Esophagus squamous epithelium (tissue), 4 donors: ENCODE measurements at regions not wholly inside any gene's neighbourhood (a gene's known extent, or its start where the extent isn't known, plus 50 kb on each side); places are given as distances from the start of the nearest gene placed in this dataset.

Experiments used
- POLR2A ChIP-seq, 4 donors: fragments of 450-650 bp; IDR thresholded peaks; one replicate each; pipeline ENCODE4 v1.6.1; 2017; ENCODE audit warnings: antibody characterized with exemption in 4 of 4, mild to moderate bottlenecking in 4 of 4, moderate library complexity in 3 of 4
- TF ChIP-seq, protein P1 (sequence below), 6 experiments: fragments of 450-650 bp in 4 of 6; fragments of 200-600 bp in 2 of 6; sonication (generic) in 2 of 6; IDR thresholded peaks; one replicate each; pipeline ENCODE4 v1.5.1; 2016 to 2019; ENCODE audit warnings: antibody characterized with exemption in 6 of 6, mild to moderate bottlenecking in 4 of 6, moderate library complexity in 4 of 6

DNA sequence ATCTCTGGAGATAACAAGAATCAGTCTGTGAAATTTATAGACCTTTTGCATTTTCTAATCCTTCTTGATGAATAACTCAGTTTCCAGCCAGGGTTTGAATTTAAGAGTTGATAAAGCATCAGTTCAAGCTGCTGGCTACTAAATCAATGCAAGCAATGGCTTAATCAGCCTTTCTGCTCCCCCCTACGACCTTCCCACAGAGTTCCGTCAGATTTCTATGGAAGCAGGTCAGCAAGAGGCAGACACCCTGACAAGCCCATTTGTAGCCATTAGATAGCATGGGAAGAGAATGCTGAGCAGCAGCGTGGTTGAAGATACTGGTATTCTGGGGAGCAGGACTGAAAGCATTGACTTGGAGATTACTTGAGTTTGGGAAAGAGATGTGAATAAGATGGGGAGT is 868.1 kb downstream of the KCNJ2 start:
- TF ChIP-seq, protein P1, sequence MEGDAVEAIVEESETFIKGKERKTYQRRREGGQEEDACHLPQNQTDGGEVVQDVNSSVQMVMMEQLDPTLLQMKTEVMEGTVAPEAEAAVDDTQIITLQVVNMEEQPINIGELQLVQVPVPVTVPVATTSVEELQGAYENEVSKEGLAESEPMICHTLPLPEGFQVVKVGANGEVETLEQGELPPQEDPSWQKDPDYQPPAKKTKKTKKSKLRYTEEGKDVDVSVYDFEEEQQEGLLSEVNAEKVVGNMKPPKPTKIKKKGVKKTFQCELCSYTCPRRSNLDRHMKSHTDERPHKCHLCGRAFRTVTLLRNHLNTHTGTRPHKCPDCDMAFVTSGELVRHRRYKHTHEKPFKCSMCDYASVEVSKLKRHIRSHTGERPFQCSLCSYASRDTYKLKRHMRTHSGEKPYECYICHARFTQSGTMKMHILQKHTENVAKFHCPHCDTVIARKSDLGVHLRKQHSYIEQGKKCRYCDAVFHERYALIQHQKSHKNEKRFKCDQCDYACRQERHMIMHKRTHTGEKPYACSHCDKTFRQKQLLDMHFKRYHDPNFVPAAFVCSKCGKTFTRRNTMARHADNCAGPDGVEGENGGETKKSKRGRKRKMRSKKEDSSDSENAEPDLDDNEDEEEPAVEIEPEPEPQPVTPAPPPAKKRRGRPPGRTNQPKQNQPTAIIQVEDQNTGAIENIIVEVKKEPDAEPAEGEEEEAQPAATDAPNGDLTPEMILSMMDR (IDR thresholded peaks at IDR 0.05) = no peak
- TF ChIP-seq POLR2A (IDR thresholded peaks at IDR 0.05) = no peak
